A549 (cell line): ENCODE measurements at regions not wholly inside any gene's neighbourhood (a gene's known extent, or its start where the extent isn't known, plus 50 kb on each side); places are given as distances from the start of the nearest gene placed in this dataset.

Source experiments
- CHD4 ChIP-seq: fragments of 200-600 bp; sonication (generic); IDR thresholded peaks from 2 replicates; pipeline ENCODE4 v1.6.1; 2016; ENCODE audit warnings: antibody characterized with exemption, mild to moderate bottlenecking, borderline replicate concordance
- EP300 ChIP-seq, 2 experiments: fragments of >200 bp; sonication (Bioruptor Twin); formaldehyde crosslinking; IDR thresholded peaks; 2 replicates in 1 of 2; 3 replicates in 1 of 2; pipeline ENCODE4 v1.6.1; 2016 to 2017
- POLR2A ChIP-seq: IDR thresholded peaks from 2 replicates; pipeline ENCODE4 v1.6.1; 2012; ENCODE audit warnings: mild to moderate bottlenecking, low read length
- RCOR1 ChIP-seq: fragments of 150-350 bp; IDR thresholded peaks from 2 replicates; pipeline ENCODE4 v1.6.1; 2014; ENCODE audit warnings: antibody characterized with exemption, low read length, low read depth
- RFX5 ChIP-seq: fragments of 450-650 bp; IDR thresholded peaks from 2 replicates; pipeline ENCODE4 v1.7.1; 2014; ENCODE audit warnings: antibody characterized with exemption, mild to moderate bottlenecking, moderate library complexity
- RNF2 ChIP-seq: fragments of 200-600 bp; sonication (generic); IDR thresholded peaks from 2 replicates; pipeline ENCODE4 v1.6.1; 2016; ENCODE audit warnings: low read depth, mild to moderate bottlenecking, antibody characterized with exemption, moderate library complexity, borderline replicate concordance
- TF ChIP-seq, protein P1 (sequence below): fragments of >200 bp; sonication (Bioruptor Twin); formaldehyde crosslinking; IDR thresholded peaks from 3 replicates; pipeline ENCODE4 v1.5.1; 2016
- TF ChIP-seq, protein P2 (sequence below): fragments of 150-350 bp; IDR thresholded peaks from 2 replicates; pipeline ENCODE4 v1.6.1; 2014; ENCODE audit warnings: low read depth, mild to moderate bottlenecking, low read length

DNA sequence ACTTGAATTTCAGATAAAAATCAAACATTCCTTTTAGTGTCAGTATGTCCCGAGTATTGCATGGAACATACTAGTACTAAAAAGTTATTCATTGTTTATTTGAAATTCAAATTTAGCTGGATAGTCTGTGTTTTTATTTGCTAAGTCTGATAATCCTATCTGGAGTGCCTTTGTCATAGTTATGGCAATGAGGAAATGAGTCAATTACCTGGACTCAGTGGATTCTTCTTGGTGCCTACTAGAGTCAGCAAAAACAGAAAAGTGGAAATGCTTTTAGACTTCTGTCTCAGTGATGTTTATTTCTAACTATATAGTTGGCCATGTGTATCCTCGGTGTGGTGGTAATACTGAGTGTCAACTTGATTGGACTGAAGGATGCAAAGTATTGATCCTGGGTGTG lies 121.3 kb upstream of the EEF1E1 start:
- TF ChIP-seq RCOR1 (no peak), CHD4 (no peak), RNF2 (no peak), POLR2A (no peak), RFX5 (no peak), EP300 (IDR thresholded peaks at IDR 0.05) (no peak)
- TF ChIP-seq, protein P1, sequence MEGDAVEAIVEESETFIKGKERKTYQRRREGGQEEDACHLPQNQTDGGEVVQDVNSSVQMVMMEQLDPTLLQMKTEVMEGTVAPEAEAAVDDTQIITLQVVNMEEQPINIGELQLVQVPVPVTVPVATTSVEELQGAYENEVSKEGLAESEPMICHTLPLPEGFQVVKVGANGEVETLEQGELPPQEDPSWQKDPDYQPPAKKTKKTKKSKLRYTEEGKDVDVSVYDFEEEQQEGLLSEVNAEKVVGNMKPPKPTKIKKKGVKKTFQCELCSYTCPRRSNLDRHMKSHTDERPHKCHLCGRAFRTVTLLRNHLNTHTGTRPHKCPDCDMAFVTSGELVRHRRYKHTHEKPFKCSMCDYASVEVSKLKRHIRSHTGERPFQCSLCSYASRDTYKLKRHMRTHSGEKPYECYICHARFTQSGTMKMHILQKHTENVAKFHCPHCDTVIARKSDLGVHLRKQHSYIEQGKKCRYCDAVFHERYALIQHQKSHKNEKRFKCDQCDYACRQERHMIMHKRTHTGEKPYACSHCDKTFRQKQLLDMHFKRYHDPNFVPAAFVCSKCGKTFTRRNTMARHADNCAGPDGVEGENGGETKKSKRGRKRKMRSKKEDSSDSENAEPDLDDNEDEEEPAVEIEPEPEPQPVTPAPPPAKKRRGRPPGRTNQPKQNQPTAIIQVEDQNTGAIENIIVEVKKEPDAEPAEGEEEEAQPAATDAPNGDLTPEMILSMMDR = no peak
- TF ChIP-seq, protein P2, sequence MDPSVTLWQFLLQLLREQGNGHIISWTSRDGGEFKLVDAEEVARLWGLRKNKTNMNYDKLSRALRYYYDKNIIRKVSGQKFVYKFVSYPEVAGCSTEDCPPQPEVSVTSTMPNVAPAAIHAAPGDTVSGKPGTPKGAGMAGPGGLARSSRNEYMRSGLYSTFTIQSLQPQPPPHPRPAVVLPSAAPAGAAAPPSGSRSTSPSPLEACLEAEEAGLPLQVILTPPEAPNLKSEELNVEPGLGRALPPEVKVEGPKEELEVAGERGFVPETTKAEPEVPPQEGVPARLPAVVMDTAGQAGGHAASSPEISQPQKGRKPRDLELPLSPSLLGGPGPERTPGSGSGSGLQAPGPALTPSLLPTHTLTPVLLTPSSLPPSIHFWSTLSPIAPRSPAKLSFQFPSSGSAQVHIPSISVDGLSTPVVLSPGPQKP = no peak
